GM18907 (cell line): ENCODE measurements at regions not wholly inside any gene's neighbourhood (a gene's known extent, or its start where the extent isn't known, plus 50 kb on each side); places are given as distances from the start of the nearest gene placed in this dataset.

Experiments
- ATAC-seq: cut with Tn5 transposase; IDR thresholded peaks from one replicate; pipeline ENCODE4 v1.9.1; 2021; ENCODE audit warnings: mild to moderate bottlenecking, moderate library complexity; ENCODE audit not compliant: unreplicated experiment

DNA sequence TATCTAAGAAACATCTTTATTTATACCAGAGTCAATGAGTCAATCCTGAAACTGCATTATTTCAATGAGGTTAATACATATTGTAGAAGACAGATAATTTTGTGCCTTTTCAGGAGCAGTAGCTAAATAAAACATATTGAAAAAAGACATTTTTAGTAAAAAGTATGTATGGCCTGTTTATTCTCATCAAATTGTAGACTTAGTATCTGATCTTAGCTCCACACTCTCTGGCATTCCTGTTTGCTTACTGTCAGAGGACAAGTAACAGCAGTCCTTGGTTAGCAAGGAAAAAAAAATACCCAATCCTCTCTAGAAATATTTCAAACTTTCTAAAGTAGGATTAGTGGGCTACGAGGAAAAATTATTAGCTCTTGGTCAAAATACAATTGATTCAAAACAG, 50.5 kb upstream of the GUCY1A1 start:
- no peak for ATAC-seq

DNA sequence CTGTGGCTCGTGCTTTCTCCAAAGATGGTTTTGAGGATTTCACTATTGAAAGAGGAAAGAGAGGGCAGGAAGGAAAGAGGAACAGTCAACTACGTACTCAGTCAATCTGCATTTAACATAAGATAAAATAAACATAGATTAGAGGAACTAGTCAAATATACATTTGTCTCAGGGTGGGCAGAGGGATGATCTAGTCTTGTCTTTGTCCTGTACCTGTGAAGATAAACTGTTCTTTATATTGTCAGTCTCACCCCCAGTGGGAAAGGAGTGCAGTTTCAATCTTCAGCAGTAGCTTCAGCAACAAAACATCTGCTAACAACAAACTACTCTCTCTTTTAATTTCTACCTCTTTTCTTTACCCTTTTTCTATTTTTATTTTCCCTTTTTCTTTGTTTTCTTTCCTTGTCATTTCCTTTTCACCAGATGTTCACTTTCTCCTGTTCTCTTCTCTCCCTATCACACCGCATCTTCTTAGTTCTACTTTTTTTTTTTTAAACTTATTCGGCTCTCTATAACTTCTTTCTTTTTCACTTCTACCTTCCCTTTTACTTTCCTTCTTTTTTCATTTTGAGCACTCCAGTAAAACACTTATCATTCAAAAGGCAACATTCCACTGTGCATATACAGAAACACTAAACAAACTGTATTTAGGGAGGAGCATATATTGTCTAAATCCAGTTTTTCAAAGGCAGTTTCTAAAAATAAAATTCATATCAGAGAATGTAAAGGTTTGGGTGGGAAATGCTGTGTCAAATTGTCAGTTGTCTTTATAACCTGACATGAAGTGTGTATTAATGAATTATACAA, 51.4 kb upstream of the GUCY1A1 start:
- peak; percentile 48 for ATAC-seq

DNA sequence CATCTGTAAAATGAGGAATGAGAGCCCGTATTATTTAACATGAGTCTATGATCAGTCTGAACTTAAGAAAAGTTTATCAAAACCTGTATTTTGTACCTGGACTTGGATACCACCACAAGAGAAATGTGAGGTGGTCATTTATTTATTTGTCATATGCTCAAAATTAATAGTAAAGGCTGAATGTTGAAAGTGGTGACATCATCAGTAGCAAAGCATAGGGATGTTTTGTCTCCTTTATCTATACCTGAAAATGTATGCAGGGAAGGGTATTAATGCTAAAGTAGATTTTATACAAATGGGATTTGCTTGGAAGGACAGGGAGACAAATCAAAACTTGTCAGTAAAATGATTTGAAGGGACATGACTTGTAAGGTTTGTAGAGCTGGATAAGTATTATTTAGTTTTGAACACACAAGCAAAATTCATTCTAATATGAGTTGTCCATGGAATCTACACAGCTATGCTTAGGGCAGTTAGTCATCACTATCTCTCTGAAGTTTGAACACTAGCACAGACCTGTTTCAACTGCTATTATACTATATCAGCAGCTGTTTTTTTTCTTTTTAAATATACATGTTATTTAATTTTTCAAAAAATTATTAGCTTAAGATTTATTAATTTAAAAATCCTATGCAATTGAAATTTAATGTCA, 52.4 kb upstream of the GUCY1A1 start:
- ATAC-seq = no peak

DNA sequence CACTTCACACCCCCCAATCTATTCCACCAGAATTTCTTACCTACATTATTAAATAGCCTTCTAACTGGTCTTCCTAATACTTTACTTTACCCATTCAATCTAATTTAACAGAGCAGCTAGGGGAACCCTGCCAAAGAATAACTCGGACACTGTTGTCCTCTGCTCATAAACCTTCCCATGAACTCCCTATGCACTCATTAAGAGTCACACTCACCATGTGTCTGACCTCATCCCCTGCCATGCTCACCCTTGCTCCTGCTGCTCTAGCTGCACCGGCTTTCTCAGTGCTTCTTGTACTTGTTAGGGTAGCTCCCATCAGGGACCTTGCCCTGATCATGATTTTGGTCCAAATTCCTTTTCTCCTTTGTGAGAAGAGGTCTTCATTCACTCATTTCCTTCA, 54.6 kb upstream of the GUCY1A1 start:
- no peak for ATAC-seq

DNA sequence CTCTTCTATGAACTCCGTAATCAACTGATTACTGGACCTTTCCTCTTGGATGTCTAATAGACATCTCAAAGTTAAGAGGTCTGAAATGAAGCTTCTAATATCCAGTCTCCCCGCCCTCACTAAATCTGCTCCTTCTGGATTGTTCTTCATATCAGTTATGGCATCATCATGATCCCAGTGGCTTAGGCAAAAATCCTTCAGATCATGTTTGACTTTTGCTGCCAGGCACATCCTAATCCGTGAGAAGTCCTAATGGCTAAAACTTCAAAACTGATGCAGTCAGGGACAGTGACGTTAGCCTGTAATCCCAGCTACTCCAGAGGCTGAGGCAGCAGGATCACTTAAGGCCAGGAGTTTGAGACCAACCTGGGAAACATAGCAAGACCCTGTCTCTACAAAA, 55.1 kb upstream of the GUCY1A1 start:
- ATAC-seq = no peak

DNA sequence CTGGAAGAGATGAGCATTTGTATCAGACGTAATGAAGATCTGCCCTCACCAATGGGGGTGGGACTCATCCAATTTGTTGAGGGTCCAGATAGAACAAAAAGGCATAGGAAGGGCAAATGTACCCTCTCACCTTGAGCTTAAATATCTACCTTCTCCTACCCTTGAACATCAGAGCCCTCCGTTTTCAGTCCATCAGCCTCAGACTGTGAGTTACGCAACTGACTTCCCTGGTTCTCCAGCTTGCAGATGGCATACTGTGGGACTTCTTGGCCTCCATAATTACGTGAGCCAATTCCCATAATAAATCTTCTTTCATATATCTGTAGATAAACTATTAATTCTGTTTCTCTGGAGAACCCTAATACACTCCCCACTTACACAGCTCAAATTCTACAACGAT, 56.5 kb upstream of the GUCY1A1 start:
- ATAC-seq = no peak

DNA sequence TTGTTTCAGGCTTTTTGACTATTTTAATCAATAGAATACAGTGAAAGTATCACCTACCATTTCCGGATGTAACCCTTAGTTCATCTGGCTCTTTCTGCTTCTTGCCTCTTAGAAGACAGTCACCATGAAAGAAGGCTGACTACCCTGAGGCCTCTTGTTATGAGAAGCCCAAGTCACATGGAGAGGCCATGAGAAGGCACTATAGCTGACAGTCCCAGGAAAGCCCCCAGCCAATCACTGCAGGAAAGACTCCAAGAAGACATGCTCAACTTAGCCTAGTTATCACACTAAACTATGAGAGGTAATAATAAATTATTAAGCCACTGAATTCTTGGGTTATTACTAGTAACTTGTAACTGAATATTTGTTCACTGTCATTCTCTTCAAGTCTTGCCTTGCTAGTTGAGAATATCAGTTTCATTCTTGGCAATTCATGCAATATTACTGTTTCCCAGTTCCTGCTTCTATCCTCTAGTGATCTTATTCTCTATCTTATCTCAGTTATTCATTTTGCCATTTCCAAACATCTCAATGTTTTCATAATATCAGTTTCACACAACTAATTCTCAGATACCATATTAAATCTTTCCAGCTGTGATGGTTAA, 57.1 kb upstream of the GUCY1A1 start:
- ATAC-seq = peak; percentile 88

DNA sequence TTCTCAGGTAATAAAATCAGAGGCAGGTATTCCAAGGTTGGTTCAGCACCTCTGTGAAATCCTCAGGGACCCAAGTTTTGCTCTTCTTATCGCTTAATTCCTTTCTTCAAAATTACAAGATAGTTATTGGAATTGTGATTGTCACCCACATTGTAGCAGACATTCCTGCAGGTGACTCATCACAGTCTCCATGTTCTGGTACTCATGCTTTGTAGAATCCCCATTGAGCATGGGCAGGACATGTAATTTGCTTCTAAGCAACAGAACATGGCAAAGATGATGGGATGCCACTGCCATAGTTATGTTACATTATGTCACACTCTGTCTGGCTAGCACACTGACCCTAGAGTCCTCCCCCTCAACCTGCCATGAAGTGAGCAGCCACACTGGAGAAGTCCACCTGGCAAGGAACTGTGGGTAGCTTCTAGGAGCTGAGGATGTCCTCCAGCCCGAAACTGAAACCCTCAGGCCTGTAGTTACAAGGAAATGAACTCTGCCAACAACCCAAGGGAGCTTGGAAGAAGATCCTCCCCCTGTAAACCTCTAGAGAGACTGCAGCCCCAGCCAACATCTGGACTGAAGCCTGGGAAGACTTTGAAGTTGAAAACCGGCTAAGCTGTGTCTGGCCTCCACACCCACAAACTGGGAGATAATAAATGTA, 58.3 kb upstream of the GUCY1A1 start:
- ATAC-seq = no peak

DNA sequence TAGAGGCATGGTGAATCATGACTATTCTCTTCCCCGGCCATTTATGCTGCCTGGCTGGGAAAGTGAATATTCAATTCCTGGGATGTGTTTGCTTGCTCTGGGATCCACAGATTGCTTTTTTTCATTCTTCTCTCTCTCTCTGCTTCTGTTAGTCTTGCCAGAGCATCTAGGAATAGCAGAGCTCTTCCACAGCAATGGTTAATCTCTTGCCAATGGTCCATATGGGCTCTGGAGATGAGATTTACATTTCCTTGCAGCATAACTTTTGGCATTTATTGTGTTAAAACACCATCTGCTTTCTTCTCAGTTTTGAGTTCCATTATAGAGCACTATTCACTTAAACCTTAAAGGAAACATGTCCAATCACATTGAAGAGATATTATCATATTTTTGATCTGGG, 59.2 kb upstream of the GUCY1A1 start:
- ATAC-seq = no peak

DNA sequence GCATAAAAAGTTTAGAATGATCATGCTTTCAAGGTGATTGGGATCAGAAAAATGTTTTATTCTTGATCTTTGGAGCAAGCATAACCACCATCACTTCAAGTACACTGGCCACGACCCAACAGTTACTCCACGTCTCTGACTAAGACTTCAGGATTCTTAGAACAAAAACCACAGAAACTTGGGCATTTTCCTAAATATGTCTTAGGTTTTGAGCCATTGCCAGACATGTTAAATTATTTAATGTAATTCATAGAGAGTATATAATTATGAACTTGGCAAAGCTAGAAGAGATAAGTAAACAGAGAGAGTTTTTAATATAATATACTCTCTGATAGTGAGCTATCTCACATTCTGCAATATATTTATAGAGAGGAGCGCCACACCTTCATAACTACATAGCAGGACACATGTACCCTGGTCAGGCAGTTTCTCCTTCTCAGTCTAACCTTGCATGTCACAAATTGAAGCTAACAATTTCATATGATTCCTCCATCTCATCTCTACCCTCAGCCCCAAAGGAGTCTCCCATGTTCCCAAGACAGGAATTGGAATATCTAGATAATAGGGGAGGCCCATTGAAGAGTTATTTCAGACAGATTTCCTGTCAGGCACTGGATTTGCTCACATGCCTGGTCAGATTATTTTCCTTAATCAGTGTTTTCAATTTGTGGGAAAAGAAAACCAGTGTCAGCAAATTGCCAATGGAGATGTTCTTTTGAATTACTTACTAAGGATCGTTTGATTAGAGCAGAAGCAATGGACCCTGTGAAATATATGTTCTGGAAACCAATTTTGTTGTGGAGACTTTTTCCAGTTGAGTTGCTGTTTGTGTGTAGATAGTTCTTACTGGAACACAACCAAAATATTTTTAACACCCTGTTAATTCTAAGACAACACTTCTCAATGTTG, 61.7 kb upstream of the GUCY1A1 start:
- no peak for ATAC-seq

DNA sequence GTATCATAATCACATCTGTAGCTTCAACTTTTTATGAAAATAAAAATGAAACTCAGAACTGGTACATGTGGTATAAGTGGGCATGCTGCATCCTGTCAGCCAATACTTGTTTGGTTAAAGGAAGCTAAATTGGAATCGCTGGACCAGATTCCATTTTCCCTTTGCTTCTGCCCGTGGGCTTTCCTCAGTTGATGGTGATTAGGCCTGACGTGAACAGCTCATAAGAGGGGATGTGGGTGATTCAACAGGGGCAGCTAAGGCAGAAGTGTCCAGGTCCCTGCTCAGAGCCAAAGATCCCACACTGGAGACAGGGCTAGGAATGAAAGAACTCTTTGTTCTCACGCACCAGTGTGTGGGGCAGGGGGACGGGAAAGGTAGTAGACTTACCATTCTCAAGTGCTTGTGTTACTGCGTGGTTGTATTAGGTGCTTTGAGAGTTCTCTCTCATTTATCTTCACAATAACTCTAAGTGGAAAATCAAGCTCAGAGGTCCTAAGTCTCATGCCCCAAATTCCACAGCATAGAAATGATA, 63.2 kb upstream of the GUCY1A1 start:
- ATAC-seq = peak; percentile 62

DNA sequence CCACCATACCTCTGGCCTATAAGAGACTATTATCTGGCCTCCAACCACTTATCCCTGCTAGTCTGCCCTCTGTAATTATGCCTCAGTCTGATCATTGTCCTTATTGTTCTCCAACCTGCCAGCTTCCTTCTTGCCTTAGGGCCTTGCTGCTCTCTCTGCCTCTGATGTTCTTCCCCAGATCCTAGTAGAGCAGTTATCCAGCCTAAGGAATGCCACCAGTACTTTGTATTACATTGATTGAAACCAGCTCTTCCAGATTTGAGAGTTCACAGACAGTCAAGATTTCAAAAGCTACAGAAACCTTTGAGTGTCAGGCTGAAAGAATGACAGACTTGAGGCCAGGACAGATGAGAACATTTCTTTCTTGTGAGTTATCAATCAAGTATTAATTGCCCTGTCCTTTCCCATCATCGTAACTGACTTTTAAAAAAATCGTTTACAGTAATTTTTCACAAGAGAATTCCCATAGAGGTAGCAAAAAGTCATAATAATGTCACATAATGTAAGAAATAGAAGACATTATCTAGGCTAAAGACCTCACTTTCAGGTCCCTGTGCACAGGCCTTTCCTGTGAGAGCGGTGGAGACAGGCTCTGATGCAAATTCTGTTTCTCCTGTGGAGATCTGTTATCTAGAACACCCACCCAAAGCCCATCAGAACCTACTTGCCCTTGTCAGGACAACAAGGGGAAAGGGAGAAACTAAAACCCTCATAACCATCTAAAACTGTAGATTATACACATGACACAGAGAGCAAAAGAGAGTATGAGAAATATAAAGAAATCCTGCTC, 64.1 kb upstream of the GUCY1A1 start:
- no peak for ATAC-seq

DNA sequence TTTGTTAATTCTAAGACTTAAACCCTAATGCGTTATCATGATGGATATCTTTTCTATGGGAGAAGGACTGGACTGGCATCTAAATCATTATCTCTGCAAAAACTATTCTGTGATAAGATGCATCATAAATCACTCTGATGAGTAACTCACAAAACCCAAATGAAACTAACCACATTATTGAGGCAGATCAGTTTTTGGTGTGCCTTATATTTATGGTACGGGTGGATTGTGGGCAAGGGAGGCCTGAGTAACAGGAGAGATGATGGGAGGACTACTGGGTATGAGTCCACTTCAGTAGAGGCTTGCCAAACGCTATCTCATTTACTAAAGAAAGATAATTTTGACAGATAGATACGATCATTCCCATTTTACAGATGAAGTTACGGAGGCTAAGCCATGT, 66.4 kb upstream of the GUCY1A1 start:
- no peak for ATAC-seq

DNA sequence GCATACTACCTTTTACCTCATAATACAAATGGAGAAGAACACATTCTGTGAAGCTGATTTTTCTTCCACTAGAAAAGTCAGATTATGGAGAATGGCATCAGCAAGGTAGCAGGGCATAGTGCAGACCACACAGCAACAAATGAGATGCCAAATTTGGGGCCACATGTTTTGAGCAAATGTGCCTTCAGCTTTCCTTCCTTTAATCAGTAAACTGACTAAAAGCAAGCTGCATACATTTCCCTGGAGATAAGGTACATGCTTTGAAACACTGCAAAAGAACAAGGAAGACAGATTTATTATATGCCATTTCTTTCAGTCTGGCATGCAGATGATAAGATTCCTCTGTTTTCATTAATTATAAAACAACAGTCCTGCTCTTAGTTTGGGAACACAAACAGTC, 67.1 kb upstream of the GUCY1A1 start:
- ATAC-seq = no peak

DNA sequence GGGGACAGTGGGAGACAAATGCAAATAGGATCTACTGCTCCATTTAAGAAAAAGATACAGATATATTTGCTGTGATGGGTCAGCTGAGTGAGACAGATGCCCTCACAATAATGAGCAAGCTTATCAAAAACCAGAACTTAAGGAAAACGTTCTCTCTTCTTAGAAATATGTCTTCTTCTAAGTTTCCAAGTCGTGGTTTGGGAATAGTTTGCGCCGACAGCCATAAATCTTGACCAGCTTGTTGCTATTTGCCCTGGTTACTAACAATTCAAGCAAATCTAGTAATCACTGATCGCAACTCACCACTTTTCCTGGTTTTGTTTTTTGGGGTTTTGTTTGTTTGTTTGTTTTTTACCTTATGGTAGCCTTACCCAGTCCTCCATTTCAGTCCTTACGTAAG, 67.6 kb upstream of the GUCY1A1 start:
- ATAC-seq = no peak

DNA sequence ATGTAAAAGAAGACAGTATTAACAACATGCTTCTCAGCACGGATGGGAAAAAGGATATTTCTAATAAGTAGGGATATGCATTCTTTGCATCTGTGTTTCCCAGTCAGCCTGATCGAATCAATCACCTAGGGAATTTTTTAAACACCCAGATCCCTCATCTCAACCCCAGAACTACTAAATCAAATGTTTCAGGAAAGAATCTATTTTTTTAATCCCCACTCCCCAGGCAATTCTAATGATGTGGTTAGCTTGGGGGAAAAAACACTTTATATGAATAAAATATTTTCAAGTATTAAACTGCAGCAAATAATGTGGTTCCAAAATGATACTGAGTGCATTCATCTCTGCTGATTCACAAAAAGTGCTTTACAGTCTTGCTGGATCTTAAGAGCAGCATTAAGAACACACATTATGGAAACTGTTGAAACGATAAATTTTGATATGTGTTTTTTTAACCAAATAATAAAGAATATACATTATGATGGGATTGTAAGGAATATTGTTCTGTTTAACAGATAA, 68.7 kb upstream of the GUCY1A1 start:
- no peak for ATAC-seq

DNA sequence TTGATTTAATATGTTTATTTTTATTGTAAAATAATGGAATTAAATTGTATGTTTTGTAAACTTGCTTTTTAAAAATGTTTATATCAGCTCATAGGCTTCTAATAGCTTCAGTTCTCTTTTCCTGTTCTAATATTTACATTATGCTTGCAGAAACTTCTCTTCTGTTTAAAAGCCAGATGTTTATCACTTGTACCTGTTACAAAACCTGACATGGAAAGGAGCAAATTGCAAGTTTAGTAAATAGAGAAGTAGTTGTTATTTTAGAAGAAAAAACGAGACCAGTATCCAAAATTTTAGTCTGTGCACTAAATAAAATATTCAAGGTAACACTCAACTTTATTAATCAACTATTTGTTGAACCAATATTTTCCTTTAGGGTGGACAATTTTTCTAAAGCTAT, 69.4 kb upstream of the GUCY1A1 start:
- ATAC-seq = no peak

DNA sequence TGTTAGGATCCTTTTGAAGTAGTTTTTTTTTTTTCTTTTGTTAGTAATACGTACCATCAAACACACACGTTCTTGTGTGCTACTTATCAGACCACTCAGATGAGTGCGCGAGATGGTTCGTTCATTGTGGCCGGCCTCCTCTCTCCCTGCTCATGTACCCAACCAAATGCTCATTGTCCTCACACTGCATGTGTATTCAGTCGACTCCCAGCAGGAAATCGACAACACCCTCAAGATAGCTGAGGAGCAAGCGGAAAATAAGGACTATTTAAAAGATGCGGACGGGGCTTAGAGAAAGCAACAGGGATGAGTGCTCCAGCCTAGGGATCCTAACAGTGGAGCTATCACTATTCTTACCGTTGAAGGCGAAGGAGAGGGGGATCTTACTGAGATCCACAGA, 72.9 kb upstream of the GUCY1A1 start:
- ATAC-seq = no peak

DNA sequence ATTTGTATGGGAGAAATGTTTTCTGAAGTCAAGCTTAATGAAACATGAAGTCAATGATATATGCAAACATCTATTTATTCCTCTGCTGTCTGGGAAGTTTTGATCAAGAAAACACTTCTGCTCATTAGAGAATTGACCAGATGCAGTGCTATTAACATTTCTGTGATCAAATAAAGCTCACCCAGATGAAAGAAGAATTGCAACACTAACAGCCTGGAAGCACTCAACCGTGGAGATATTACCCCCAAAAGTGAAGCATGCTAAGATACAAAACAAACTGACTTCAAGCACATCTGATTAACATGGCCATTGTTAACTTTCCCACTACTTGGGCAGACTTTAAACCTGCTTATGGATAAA, 73.7 kb upstream of the GUCY1A1 start:
- no peak for ATAC-seq
